Pons (tissue), 1 donor: ENCODE measurements at regions not wholly inside any gene's neighbourhood (a gene's known extent, or its start where the extent isn't known, plus 50 kb on each side); places are given as distances from the start of the nearest gene placed in this dataset.
"Not testable (repeated sequence)": the region's sequence is repeated elsewhere in the genome, so short reads cannot be mapped to it uniquely, and the experiment has no call there.

Experiments
- DNase-seq: peaks from one replicate; pipeline ENCODE4 v3.0.0-alpha.2; 2016; ENCODE audit warnings: low spot score

DNA sequence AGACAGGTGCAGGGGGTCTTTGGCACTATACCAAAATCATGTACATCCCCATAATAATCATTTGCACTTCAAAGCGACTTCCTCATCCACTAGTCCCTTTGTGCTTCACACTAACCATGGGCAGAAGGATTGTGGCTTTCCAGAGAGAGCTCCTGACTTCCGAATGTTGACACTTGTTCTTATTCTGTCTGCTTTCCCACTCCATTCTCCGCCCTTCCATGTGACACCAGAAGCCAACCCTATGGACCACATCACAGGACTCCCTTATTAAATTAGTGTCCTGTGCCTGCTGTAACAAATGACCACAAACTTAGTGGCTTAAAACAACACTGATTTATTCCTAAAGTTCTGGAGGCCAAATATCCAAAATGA lies 91.6 kb downstream of the CMC2 start:
- DNase-seq, result no peak

- DNase-seq, result no peak
Measured at GRCh38 chr16:80914379-80915078, 92.2 kb downstream of the CMC2 start.

GRCh38 chr16:80913397-80913796 lies 93.3 kb downstream of the CMC2 start:
- no peak for DNase-seq

DNA sequence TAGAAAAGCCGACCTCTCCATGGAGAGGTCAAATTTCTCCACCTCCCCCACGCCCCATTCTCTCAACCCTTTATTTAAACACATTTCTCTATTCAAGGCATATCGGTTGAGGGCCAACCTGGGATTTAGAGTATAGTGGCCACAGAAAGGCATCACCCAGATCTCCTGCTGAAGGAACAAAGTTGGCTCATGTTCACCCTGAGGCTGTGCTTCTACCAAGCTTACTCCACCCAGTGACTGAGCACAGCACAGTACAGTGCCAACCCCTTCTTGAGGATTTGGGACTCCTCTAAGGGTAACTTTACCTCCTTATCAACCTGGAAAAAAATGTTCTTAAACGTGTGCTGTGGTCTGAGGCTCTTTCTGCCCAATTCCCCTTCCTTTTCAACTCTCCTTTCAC lies 94.0 kb downstream of the CMC2 start:
- no peak for DNase-seq

- no peak for DNase-seq
Measured at GRCh38 chr16:80910434-80910833, 96.3 kb downstream of the CMC2 start.

- no peak for DNase-seq
Measured at GRCh38 chr16:80909720-80910119, 97.0 kb downstream of the CMC2 start.

DNA sequence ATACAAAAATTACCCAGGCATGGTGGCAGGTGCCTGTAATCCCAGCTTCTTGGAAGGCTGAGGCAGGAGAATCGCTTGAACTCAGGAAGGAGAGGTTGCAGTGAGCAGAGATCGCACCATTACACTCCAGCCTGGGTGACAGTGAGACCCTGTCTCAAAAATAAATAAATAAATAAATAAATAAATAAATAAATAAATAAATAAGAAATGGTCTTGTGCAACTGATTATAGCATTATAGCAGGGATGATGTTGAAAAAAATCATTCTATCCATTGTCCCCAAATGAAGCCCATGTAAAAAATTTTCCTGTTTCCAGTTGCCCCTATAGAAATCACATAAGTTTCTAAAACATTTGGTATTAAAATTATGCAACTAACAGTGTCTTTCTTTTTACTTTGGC lies 100.5 kb downstream of the CMC2 start:
- not testable (repeated sequence) for DNase-seq

- DNase-seq, result no peak
Measured at GRCh38 chr16:80903616-80904015, 99.2 kb upstream of the CDYL2 start.

- DNase-seq, result no peak
Measured at GRCh38 chr16:80902306-80903110, 98.1 kb upstream of the CDYL2 start.

DNA sequence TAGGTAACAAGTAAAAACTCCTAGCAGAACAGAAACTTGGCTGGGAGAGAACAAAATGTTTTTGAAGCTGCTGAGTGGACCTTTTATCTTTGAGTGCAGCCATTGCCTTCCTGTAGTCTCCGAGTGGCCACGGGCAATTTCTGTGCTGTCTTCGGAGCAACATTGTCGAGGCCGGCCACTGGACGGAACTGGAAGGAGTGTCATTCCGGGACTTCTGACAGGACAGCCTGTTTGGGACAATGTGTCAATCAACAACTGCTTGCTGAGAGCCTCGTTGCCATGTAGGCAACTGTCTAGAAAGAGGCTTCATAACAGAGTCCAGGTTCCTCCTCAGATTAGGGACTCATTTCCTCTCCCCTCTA lies 96.2 kb upstream of the CDYL2 start:
- DNase-seq, result no peak

- peak; percentile 39 for DNase-seq
Measured at GRCh38 chr16:80899809-80900592, 95.6 kb upstream of the CDYL2 start.

DNA sequence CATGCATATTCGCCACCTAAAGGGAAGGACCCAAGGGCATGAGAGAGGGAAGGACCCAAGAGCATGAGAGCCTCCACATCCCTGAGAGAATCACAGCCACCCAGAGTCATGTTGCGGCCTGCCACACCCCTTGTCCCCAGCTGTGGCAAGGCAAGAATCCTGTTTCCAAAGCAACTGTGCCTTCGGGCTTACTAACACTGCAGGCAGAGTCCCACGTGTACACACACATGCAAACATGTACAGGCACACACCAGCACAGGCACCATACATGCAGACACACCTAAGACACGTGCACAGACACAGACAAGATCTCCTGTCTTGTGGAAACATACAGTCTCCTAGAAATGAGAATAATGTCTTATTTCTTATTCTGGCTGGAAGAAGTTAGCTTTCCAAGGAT lies 92.4 kb upstream of the CDYL2 start:
- DNase-seq, result no peak

- no peak for DNase-seq
Measured at GRCh38 chr16:80894091-80894490, 89.7 kb upstream of the CDYL2 start.

- DNase-seq, result no peak
Measured at GRCh38 chr16:80893686-80894085, 89.3 kb upstream of the CDYL2 start.

DNA sequence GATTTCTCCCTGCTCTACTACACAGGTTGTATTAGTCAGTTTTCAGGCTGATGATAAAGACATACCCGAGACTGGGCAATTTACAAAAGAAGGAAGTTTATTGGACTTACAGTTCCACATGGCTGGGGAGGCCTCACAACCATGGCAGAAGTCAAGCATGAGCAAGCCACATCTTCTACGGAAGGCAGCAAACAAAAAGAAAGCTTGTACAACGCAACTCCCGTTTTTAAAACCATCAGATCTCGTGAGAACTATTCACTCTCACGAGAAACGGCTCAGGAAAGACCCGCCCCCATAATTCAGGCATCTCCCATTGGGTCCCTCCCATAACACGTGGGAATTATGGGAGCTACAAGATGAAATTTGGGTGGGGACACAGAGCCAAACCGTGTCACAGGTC lies 88.0 kb upstream of the CDYL2 start:
- DNase-seq, result not testable (repeated sequence)

GRCh38 chr16:80889779-80890359 lies 85.5 kb upstream of the CDYL2 start:
- no peak for DNase-seq

DNA sequence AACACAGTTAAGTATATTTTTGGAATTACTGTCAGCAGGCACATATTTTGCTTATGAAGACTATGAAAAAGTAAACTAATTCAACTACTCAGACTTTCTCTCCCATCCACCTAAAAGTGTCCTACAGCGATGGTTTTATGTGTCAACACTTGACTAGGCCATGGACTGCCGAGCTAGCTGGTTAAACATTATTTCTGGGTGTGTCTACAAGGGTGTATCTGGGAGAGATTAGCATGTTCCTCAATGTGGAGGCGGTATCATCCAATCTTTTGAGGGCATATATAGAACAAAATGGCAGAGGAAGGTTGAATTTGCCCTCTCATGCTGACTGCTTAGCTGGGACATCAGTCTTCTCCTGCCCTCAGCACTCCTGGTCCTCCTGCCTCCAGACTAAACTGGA lies 82.7 kb upstream of the CDYL2 start:
- DNase-seq, result no peak

- DNase-seq, result no peak
Measured at GRCh38 chr16:80883816-80884215, 79.4 kb upstream of the CDYL2 start.

GRCh38 chr16:80883159-80883642 lies 78.8 kb upstream of the CDYL2 start:
- DNase-seq, result no peak

GRCh38 chr16:80875616-80876015 lies 71.2 kb upstream of the CDYL2 start:
- DNase-seq, result no peak

DNA sequence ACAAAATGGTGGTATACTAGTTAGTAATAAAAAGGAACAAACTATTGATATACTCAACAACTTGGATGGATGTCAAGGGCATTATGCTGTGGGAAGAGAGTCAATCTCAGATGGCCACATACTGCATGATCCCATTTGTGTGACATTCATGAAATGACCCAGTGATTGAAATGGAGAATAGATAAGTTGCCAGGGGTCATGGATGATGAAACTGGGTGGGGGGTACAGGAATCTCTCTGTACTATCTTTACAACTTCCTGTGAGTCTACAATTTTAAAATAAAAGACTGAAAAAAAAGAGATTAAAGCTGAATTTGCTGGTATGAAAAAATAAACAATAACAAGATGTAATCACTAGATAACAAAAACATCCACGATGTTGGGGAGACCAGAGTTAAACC lies 70.5 kb upstream of the CDYL2 start:
- no peak for DNase-seq

DNA sequence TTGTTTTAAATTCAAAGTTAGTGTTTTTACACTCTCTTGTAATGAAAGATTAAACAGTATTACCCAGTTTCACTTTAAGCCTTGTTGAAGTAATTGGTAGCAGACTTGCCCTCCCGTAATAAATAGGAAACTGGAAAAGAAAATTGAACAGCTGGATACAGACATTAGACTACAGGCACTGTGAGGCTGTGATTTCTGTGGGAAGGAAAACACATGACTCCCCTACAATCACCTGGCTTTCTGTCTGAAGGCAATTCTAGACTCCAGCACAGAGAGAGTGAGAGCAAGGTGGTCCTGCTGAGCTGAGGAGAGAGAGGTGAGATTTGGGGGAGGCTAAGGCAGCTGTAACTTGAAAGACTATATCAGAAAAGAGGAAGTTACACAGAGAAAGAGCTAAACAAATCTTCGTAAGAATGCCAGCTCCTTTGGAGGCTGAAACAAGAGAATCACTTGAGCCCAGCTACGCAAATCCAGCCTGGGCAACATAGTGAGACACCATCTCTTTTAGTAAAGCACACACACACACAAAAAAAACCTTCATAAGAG lies 57.8 kb upstream of the CDYL2 start:
- DNase-seq, result peak; percentile 3
